ENCODE measurements at regions not wholly inside any gene's neighbourhood (a gene's known extent, or its start where the extent isn't known, plus 50 kb on each side); places are given as distances from the start of the nearest gene placed in this dataset.

- peak; percentile 41 for DNase-seq (ENCODE audit: low spot score)
Observed at GRCh38 chr2:23286758-23287704, 97.9 kb upstream of the KLHL29 start.

- DNase-seq (ENCODE audit: low spot score): no peak
Observed at GRCh38 chr2:23289671-23290070, 95.3 kb upstream of the KLHL29 start.

- DNase-seq (ENCODE audit: low spot score): no peak
Observed at GRCh38 chr2:23291239-23291638, 93.7 kb upstream of the KLHL29 start.

- DNase-seq (ENCODE audit: low spot score): no peak
Observed at GRCh38 chr2:23292024-23292423, 93.0 kb upstream of the KLHL29 start.

GRCh38 chr2:23293063-23293462, 91.9 kb upstream of the KLHL29 start:
- DNase-seq (ENCODE audit: low spot score): no peak

GRCh38 chr2:23293731-23294130, 91.2 kb upstream of the KLHL29 start:
- no peak for DNase-seq (ENCODE audit: low spot score)

- DNase-seq (ENCODE audit: low spot score): no peak
Observed at GRCh38 chr2:23294238-23294637, 90.7 kb upstream of the KLHL29 start.

GRCh38 chr2:23296691-23297090, 88.3 kb upstream of the KLHL29 start:
- DNase-seq (ENCODE audit: low spot score): no peak

- DNase-seq (ENCODE audit: low spot score): no peak
Observed at GRCh38 chr2:23297112-23297511, 87.9 kb upstream of the KLHL29 start.

- DNase-seq (ENCODE audit: low spot score): no peak
Observed at GRCh38 chr2:23298551-23298950, 86.4 kb upstream of the KLHL29 start.

- DNase-seq (ENCODE audit: low spot score): no peak
Observed at GRCh38 chr2:23299476-23300195, 85.3 kb upstream of the KLHL29 start.

- DNase-seq (ENCODE audit: low spot score): no peak
Observed at GRCh38 chr2:23301136-23301535, 83.8 kb upstream of the KLHL29 start.

- no peak for DNase-seq (ENCODE audit: low spot score)
Observed at GRCh38 chr2:23302591-23302990, 82.4 kb upstream of the KLHL29 start.

GRCh38 chr2:23306401-23306800, 78.6 kb upstream of the KLHL29 start:
- DNase-seq (ENCODE audit: low spot score): no peak

- no peak for DNase-seq (ENCODE audit: low spot score)
Observed at GRCh38 chr2:23311186-23311585, 73.8 kb upstream of the KLHL29 start.

- DNase-seq (ENCODE audit: low spot score): no peak
Observed at GRCh38 chr2:23312996-23313606, 71.9 kb upstream of the KLHL29 start.

- DNase-seq (ENCODE audit: low spot score): no peak
Observed at GRCh38 chr2:23314687-23315086, 70.3 kb upstream of the KLHL29 start.

- DNase-seq (ENCODE audit: low spot score): no peak
Observed at GRCh38 chr2:23320058-23320457, 64.9 kb upstream of the KLHL29 start.

GRCh38 chr2:23321751-23322150, 63.2 kb upstream of the KLHL29 start:
- no peak for DNase-seq (ENCODE audit: low spot score)

- DNase-seq (ENCODE audit: low spot score): peak; percentile 83
Observed at GRCh38 chr2:23322567-23323197, 62.3 kb upstream of the KLHL29 start.

- no peak for DNase-seq (ENCODE audit: low spot score)
Observed at GRCh38 chr2:23323198-23323916, 61.6 kb upstream of the KLHL29 start.
